HEK293 (cell line): ENCODE measurements at regions not wholly inside any gene's neighbourhood (a gene's known extent, or its start where the extent isn't known, plus 50 kb on each side); places are given as distances from the start of the nearest gene placed in this dataset.

ENCODE experiments used
- CTCF ChIA-PET: fragments of 350-600 bp; formaldehyde crosslinking; extraction: SDS; loops from one replicate; lab custom pipeline; 2021; ENCODE audit warnings: antibody characterized with exemption; lab: Yijun Ruan, JAX
- POLR2A ChIA-PET: fragments of 300-600 bp; formaldehyde crosslinking; extraction: SDS; loops from one replicate; lab custom pipeline; 2020; ENCODE audit warnings: antibody characterized with exemption, inconsistent platforms; lab: Yijun Ruan, JAX
- H3K27ac ChIP-seq: fragments of 200-500 bp; sonication (Bioruptor generic); 2 replicates; pipeline ENCODE4 v1.5.1; 2014; ENCODE audit warnings: low read depth, low read length, control low read depth, inconsistent platforms; ENCODE audit errors: extremely low read depth
- H3K36me3 ChIP-seq, 2 experiments: fragments of 200-500 bp in 1 of 2; sonication (Bioruptor generic) in 1 of 2; 1 replicate in 1 of 2; 2 replicates in 1 of 2; pipeline ENCODE4 v1.5.1; 2014 to 2017; ENCODE audit warnings: inconsistent platforms in 2 of 2, low read length in 2 of 2; ENCODE audit not compliant: control insufficient read depth in 2 of 2, insufficient read depth in 1 of 2
- H3K4me1 ChIP-seq: fragments of 200-500 bp; sonication (Bioruptor generic); 2 replicates; pipeline ENCODE4 v1.5.1; 2014; ENCODE audit warnings: mild to moderate bottlenecking, low read length, inconsistent platforms; ENCODE audit not compliant: control insufficient read depth, insufficient read depth
- H3K4me3 ChIP-seq: 2 replicates; pipeline ENCODE4 v1.5.1; 2011; ENCODE audit warnings: low read depth, mild to moderate bottlenecking, control low read depth, low read length, moderate library complexity
- H3K9me3 ChIP-seq: fragments of 200-500 bp; sonication (Bioruptor generic); 2 replicates; pipeline ENCODE4 v1.5.1; 2014; ENCODE audit warnings: low read depth, low read length, inconsistent platforms; ENCODE audit not compliant: control insufficient read depth, insufficient read depth
- BCL11A ChIP-seq: fragments of 450-650 bp; formaldehyde crosslinking; IDR thresholded peaks from 2 replicates; pipeline ENCODE4 v1.5.1; 2016; ENCODE audit warnings: low read depth, missing biosample characterization, missing genetic modification characterization
- GLIS2 ChIP-seq: fragments of 450-650 bp; formaldehyde crosslinking; IDR thresholded peaks from 2 replicates; pipeline ENCODE4 v1.5.1; 2016; ENCODE audit warnings: missing biosample characterization, missing genetic modification characterization
- HOXC10 ChIP-seq: sonication (generic); formaldehyde crosslinking; IDR thresholded peaks from 2 replicates; pipeline ENCODE4 v1.8.1; 2023; ENCODE audit warnings: mild to moderate bottlenecking, missing genetic modification reagents
- IKZF3 ChIP-seq: fragments of 450-650 bp; IDR thresholded peaks from 2 replicates; pipeline ENCODE4 v1.5.0; 2018; ENCODE audit warnings: missing biosample characterization, mild to moderate bottlenecking, missing genetic modification characterization, moderate library complexity
- MEIS1 ChIP-seq: sonication (generic); formaldehyde crosslinking; IDR thresholded peaks from 2 replicates; pipeline ENCODE4 v1.8.1; 2022; ENCODE audit warnings: missing genetic modification reagents, mild to moderate bottlenecking, borderline replicate concordance
- OVOL3 ChIP-seq: fragments of 450-650 bp; formaldehyde crosslinking; IDR thresholded peaks from 2 replicates; pipeline ENCODE4 v1.5.1; 2016; ENCODE audit warnings: missing biosample characterization, missing genetic modification characterization
- ZEB2 ChIP-seq: fragments of 450-650 bp; formaldehyde crosslinking; IDR thresholded peaks from 2 replicates; pipeline ENCODE4 v1.5.1; 2016; ENCODE audit warnings: missing biosample characterization, missing genetic modification characterization
- ZNF138 ChIP-seq: fragments of 450-650 bp; formaldehyde crosslinking; IDR thresholded peaks from 2 replicates; pipeline ENCODE4 v1.5.1; 2016; ENCODE audit warnings: missing biosample characterization, missing genetic modification characterization, borderline replicate concordance
- ZNF157 ChIP-seq: fragments of 450-650 bp; formaldehyde crosslinking; IDR thresholded peaks from 2 replicates; pipeline ENCODE4 v1.5.1; 2016; ENCODE audit warnings: missing biosample characterization, missing genetic modification characterization
- ZNF16 ChIP-seq: fragments of 450-650 bp; formaldehyde crosslinking; IDR thresholded peaks from 2 replicates; pipeline ENCODE4 v1.5.1; 2016; ENCODE audit warnings: low read depth, missing biosample characterization, missing genetic modification characterization
- ZNF174 ChIP-seq: fragments of 450-650 bp; formaldehyde crosslinking; IDR thresholded peaks from 2 replicates; pipeline ENCODE4 v1.5.0; 2017; ENCODE audit warnings: missing biosample characterization, mild to moderate bottlenecking, missing genetic modification characterization
- ZNF239 ChIP-seq: fragments of 450-650 bp; formaldehyde crosslinking; IDR thresholded peaks from 2 replicates; pipeline ENCODE4 v1.5.1; 2016; ENCODE audit warnings: missing biosample characterization, missing genetic modification characterization
- ZNF311 ChIP-seq: fragments of 450-650 bp; formaldehyde crosslinking; IDR thresholded peaks from 2 replicates; pipeline ENCODE4 v1.5.1; 2017; ENCODE audit warnings: missing biosample characterization, missing genetic modification characterization, borderline replicate concordance
- ZNF324 ChIP-seq: fragments of 450-650 bp; formaldehyde crosslinking; IDR thresholded peaks from 2 replicates; pipeline ENCODE4 v1.5.1; 2016; ENCODE audit warnings: missing biosample characterization, missing genetic modification characterization
- ZNF354C ChIP-seq: fragments of 450-650 bp; formaldehyde crosslinking; IDR thresholded peaks from 2 replicates; pipeline ENCODE4 v1.5.1; 2016; ENCODE audit warnings: missing biosample characterization, missing genetic modification characterization, low read depth, borderline replicate concordance
- ZNF473 ChIP-seq: fragments of 450-650 bp; formaldehyde crosslinking; IDR thresholded peaks from 2 replicates; pipeline ENCODE4 v1.5.1; 2017; ENCODE audit warnings: missing biosample characterization, missing genetic modification characterization
- ZNF48 ChIP-seq: fragments of 450-650 bp; formaldehyde crosslinking; IDR thresholded peaks from 2 replicates; pipeline ENCODE4 v1.5.1; 2016; ENCODE audit warnings: missing biosample characterization, missing genetic modification characterization
- ZNF555 ChIP-seq: fragments of 450-650 bp; formaldehyde crosslinking; conservative IDR thresholded peaks from 2 replicates; pipeline ENCODE4 v1.5.1; 2017; ENCODE audit warnings: missing biosample characterization, mild to moderate bottlenecking, missing genetic modification characterization, inconsistent platforms
- ZNF585B ChIP-seq: fragments of 450-650 bp; formaldehyde crosslinking; IDR thresholded peaks from 2 replicates; pipeline ENCODE4 v1.5.1; 2016; ENCODE audit warnings: missing biosample characterization, missing genetic modification characterization
- ZNF670 ChIP-seq: fragments of 450-650 bp; formaldehyde crosslinking; IDR thresholded peaks from 2 replicates; pipeline ENCODE4 v1.5.1; 2016; ENCODE audit warnings: missing biosample characterization, missing genetic modification characterization, low read depth
- ZNF677 ChIP-seq: fragments of 450-650 bp; IDR thresholded peaks from 2 replicates; pipeline ENCODE4 v1.5.0; 2018; ENCODE audit warnings: missing biosample characterization, mild to moderate bottlenecking, missing genetic modification characterization, moderate library complexity
- ZNF791 ChIP-seq: fragments of 450-650 bp; formaldehyde crosslinking; IDR thresholded peaks from 2 replicates; pipeline ENCODE4 v1.5.1; 2016; ENCODE audit warnings: missing biosample characterization, missing genetic modification characterization
- ZSCAN16 ChIP-seq: fragments of 450-650 bp; formaldehyde crosslinking; IDR thresholded peaks from 2 replicates; pipeline ENCODE4 v1.5.1; 2016; ENCODE audit warnings: missing biosample characterization, missing genetic modification characterization
- TF ChIP-seq, protein P1 (sequence below): fragments of 450-650 bp; formaldehyde crosslinking; IDR thresholded peaks from 2 replicates; pipeline ENCODE4 v1.5.1; 2016; ENCODE audit warnings: missing biosample characterization, missing genetic modification characterization
- TF ChIP-seq, protein P2 (sequence below): fragments of 450-650 bp; formaldehyde crosslinking; IDR thresholded peaks from 2 replicates; pipeline ENCODE4 v1.5.1; 2016; ENCODE audit warnings: missing biosample characterization, missing genetic modification characterization
- TF ChIP-seq, protein P3 (sequence below): fragments of 450-650 bp; formaldehyde crosslinking; optimal IDR thresholded peaks from 2 replicates; pipeline ENCODE3; 2016; ENCODE audit warnings: missing biosample characterization, mild to moderate bottlenecking, missing genetic modification characterization
- TF ChIP-seq, protein P4 (sequence below): fragments of 450-650 bp; formaldehyde crosslinking; IDR thresholded peaks from 2 replicates; pipeline ENCODE4 v1.5.1; 2016; ENCODE audit warnings: missing biosample characterization, missing genetic modification characterization
- TF ChIP-seq, protein P5 (sequence below): fragments of 450-650 bp; formaldehyde crosslinking; IDR thresholded peaks from 2 replicates; pipeline ENCODE4 v1.5.1; 2016; ENCODE audit warnings: missing biosample characterization, missing genetic modification characterization

DNA sequence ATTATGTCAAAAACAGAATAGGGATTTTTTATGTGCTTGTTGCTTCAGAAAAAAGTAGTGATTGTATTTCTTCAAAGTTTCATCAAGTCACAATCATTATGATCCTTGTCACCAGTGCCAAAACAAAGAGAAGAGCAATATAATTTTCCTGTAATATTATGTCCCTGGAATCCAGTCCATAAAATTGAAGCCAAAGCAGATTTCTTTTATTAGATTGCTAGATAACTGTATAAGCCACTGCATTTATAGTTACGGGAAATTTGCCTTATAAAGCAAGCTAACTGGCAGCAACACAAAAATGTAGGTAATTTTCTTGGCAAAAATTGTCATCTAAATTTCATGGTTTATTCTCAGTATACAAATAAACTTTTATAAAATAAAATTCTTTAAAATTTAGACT is 296.1 kb upstream of the ANKRD50 start:
- Histone ChIP-seq H3K9me3 (no peaks in the 10 kb centered on the region), H3K4me1 (no peaks in the 10 kb centered on the region), H3K27ac (no peak overlapping the region), H3K36me3 (no peaks in the 10 kb centered on the region), H3K4me3 (no peak overlapping the region)
- TF ChIP-seq ZNF311 (tag by site-specific recombination) (no peak), ZNF138 (tag by site-specific recombination) (no peak), OVOL3 (tag by site-specific recombination) (no peak), ZEB2 (tag by site-specific recombination) (no peak), BCL11A (no peak), ZSCAN16 (no peak), ZNF174 (tag by site-specific recombination) (no peak), ZNF157 (tag by site-specific recombination) (no peak), ZNF791 (tag by site-specific recombination) (no peak), HOXC10 (CRISPR knock-in tag) (no peak), ZNF585B (tag by site-specific recombination) (no peak), ZNF555 (tag by site-specific recombination) (no peak)
- TF ChIP-seq, protein P1, sequence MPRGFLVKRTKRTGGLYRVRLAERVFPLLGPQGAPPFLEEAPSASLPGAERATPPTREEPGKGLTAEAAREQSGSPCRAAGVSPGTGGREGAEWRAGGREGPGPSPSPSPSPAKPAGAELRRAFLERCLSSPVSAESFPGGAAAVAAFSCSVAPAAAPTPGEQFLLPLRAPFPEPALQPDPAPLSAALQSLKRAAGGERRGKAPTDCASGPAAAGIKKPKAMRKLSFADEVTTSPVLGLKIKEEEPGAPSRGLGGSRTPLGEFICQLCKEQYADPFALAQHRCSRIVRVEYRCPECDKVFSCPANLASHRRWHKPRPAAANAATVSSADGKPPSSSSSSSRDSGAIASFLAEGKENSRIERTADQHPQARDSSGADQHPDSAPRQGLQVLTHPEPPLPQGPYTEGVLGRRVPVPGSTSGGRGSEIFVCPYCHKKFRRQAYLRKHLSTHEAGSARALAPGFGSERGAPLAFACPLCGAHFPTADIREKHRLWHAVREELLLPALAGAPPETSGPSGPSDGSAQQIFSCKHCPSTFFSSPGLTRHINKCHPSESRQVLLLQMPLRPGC (tag by site-specific recombination), result no peak
- TF ChIP-seq, protein P2, sequence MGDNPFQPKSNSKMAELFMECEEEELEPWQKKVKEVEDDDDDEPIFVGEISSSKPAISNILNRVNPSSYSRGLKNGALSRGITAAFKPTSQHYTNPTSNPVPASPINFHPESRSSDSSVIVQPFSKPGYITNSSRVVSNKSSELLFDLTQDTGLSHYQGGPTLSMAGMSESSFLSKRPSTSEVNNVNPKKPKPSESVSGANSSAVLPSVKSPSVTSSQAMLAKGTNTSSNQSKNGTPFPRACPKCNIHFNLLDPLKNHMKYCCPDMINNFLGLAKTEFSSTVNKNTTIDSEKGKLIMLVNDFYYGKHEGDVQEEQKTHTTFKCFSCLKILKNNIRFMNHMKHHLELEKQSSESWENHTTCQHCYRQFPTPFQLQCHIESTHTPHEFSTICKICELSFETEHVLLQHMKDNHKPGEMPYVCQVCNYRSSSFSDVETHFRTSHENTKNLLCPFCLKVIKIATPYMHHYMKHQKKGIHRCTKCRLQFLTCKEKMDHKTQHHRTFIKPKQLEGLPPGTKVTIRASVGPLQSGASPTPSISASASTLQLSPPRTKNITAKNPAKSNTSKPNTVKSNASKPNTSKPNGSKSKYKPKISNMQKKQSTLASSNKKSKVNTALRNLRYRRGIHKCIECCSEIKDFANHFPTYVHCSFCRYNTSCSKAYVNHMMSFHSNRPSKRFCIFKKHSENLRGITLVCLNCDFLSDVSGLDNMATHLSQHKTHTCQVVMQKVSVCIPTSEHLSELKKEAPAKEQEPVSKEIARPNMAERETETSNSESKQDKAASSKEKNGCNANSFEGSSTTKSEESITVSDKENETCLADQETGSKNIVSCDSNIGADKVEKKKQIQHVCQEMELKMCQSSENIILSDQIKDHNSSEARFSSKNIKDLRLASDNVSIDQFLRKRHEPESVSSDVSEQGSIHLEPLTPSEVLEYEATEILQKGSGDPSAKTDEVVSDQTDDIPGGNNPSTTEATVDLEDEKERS (tag by site-specific recombination), result no peak
- ChIA-PET CTCF (no interaction called here), POLR2A (no interaction called here)

DNA sequence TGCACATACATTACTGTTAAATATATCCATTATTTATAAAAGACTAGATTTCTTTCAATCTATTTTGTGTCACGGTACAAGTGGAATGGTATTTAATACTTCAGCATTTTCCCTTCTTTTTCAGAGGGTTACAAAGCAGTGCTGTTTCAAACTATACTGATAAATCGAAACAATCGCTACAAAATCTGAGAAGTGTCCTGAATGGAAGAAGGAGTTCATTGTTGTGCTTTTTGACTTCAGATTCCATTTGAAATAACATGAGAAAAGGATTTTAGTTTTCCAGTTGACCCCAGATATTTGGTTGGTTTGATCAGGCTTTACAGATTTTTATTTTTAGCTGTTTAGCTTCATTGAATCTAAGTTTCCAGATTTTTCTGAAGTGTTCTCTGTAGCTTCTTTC is 292.1 kb upstream of the ANKRD50 start:
- no peaks in the 10 kb centered on the region for H3K4me1 ChIP-seq
- no peaks in the 10 kb centered on the region for H3K36me3 ChIP-seq
- no peak overlapping the region for H3K27ac ChIP-seq
- CTCF ChIA-PET, result no interaction called here
- POLR2A ChIA-PET, result no interaction called here
- H3K4me3 ChIP-seq, result no peak overlapping the region
- H3K9me3 ChIP-seq, result no peaks in the 10 kb centered on the region
- no peak for TF ChIP-seq ZNF677
- TF ChIP-seq ZNF324 (tag by site-specific recombination), result no peak
- TF ChIP-seq ZNF670 (tag by site-specific recombination), result no peak
- TF ChIP-seq, protein P3, sequence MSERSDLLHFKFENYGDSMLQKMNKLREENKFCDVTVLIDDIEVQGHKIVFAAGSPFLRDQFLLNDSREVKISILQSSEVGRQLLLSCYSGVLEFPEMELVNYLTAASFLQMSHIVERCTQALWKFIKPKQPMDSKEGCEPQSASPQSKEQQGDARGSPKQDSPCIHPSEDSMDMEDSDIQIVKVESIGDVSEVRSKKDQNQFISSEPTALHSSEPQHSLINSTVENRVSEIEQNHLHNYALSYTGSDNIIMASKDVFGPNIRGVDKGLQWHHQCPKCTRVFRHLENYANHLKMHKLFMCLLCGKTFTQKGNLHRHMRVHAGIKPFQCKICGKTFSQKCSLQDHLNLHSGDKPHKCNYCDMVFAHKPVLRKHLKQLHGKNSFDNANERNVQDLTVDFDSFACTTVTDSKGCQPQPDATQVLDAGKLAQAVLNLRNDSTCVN, result no peak
- no peak for TF ChIP-seq GLIS2 (tag by site-specific recombination)
- TF ChIP-seq ZNF48 (tag by site-specific recombination), result no peak
- TF ChIP-seq ZNF157 (tag by site-specific recombination), result no peak
- no peak for TF ChIP-seq ZNF16
- TF ChIP-seq ZNF354C (tag by site-specific recombination), result no peak
- no peak for TF ChIP-seq ZNF239 (tag by site-specific recombination)
- TF ChIP-seq, protein P4, sequence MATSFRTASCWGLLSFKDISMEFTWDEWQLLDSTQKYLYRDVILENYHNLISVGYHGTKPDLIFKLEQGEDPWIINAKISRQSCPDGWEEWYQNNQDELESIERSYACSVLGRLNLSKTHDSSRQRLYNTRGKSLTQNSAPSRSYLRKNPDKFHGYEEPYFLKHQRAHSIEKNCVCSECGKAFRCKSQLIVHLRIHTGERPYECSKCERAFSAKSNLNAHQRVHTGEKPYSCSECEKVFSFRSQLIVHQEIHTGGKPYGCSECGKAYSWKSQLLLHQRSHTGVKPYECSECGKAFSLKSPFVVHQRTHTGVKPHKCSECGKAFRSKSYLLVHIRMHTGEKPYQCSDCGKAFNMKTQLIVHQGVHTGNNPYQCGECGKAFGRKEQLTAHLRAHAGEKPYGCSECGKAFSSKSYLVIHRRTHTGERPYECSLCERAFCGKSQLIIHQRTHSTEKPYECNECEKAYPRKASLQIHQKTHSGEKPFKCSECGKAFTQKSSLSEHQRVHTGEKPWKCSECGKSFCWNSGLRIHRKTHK, result no peak
- TF ChIP-seq MEIS1 (CRISPR knock-in tag), result no peak
- TF ChIP-seq BCL11A, result no peak
- no peak for TF ChIP-seq ZNF473 (tag by site-specific recombination)
- TF ChIP-seq, protein P5, sequence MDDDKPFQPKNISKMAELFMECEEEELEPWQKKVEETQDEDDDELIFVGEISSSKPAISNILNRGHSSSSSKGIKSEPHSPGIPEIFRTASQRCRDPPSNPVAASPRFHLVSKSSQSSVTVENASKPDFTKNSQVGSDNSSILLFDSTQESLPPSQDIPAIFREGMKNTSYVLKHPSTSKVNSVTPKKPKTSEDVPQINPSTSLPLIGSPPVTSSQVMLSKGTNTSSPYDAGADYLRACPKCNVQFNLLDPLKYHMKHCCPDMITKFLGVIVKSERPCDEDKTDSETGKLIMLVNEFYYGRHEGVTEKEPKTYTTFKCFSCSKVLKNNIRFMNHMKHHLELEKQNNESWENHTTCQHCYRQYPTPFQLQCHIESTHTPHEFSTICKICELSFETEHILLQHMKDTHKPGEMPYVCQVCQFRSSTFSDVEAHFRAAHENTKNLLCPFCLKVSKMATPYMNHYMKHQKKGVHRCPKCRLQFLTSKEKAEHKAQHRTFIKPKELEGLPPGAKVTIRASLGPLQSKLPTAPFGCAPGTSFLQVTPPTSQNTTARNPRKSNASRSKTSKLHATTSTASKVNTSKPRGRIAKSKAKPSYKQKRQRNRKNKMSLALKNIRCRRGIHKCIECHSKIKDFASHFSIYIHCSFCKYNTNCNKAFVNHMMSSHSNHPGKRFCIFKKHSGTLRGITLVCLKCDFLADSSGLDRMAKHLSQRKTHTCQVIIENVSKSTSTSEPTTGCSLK (tag by site-specific recombination), result no peak
- no peak for TF ChIP-seq IKZF3 (tag by site-specific recombination)
